GM19351 (cell line): ENCODE measurements at regions not wholly inside any gene's neighbourhood (a gene's known extent, or its start where the extent isn't known, plus 50 kb on each side); places are given as distances from the start of the nearest gene placed in this dataset.

Experiments used
- ATAC-seq: cut with Tn5 transposase; IDR thresholded peaks from one replicate; pipeline ENCODE4 v1.9.1; 2021; ENCODE audit warnings: mild to moderate bottlenecking, moderate library complexity; ENCODE audit not compliant: unreplicated experiment

- no peak for ATAC-seq
Observed at GRCh38 chr12:32043928-32044549, 62.6 kb upstream of the BICD1 start.

DNA sequence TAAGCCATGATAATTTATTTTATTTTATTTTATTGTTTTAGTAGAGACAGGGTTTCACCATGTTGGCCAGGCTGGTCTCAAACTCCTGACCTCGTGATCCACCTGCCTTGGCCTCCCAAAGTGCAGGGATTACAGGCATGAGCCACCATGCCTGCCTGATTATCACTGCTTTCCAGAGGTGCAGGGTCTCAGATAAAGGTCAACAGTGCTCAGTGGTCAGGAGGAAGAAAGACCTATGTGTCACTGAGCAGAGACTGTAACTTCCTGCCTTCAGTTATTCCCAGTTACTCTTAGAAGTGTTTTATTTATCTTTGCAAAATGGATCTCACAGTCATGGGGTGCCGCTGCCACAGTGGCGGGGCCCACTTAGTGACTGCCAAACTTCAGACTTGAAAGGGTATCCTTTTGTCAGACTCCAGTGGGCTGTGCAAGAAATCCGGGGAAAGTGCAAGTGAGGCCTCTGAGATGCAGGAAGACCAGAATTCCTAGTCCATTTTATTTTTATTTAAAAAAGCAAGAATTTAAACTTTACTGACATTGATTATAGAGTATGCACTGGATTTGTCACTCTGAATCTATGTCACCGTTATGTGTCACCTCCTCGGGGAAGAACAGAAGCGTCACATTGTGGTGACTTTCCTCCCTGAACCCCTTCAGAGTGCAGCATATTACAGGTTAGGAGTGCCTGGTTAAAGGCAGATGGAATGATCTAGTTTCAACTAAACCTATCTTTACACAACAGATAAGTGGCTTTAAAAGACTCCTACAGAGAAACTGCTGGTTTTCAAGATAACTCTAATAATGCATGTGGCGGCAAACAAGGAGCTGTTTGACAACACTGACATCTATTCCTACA is 59.1 kb upstream of the BICD1 start:
- ATAC-seq: no peak

DNA sequence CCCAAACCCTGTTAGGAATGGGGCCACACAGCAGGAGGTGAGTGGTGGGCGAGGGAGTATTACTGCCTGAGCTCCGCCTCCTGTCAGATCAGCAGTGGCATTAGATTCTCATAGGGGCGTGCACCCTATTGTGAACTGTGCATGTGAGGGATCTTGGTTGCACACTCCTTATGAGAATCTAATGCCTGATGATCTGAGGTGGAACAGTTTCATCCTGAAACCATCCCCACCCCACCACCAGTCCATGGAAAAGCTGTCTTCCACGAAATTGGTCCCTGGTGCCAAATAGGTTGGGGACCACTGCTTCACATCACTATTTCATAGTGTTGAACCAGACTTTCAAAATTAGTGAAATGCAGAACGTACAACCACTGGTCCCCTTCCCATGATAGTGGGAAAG is 57.9 kb upstream of the BICD1 start:
- no peak for ATAC-seq

DNA sequence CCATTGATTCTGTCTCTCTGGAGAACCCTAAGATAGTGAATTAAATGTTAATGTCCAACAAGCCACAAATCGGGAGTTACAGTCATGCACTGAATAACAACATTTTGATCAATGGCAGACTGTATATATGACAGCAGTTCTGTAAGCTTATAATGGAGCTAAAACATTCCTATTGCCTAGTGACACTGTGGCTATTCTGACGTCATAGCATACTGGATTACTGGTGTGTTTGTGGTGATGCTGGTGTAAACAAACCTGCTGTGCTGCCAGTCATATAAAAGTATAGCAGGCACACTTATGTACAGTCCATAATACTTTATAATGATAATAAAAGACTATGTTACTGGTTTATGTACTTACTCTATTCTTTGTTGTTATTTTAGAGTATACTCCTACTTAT is 56.7 kb upstream of the BICD1 start:
- ATAC-seq: no peak

GRCh38 chr12:32051511-32052211 is 55.0 kb upstream of the BICD1 start:
- ATAC-seq: no peak

DNA sequence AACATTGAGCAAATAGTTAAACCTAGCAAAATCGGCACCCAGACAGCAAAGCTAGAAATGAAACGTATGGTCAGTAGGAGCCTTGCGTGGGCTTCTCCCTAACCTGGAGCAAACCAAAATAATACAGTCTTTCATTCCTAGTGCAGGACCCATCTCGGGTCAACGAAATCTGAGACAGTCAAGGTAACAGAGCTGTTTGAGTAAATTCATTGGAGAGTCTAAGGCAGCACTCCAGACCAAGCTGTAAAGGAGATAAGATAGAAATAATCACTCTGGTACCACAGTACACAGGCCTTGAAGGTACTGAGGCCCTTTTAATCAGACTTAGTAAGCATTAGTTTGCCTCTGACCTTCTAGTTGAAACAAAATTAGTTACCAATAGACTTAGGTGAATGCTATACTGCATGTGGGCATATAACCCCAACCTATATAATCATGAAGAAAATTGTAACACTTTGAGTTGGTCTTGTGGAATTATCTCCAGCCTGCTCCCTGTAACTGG is 54.4 kb upstream of the BICD1 start:
- no peak for ATAC-seq

GRCh38 chr12:32053881-32054624 is 52.6 kb upstream of the BICD1 start:
- ATAC-seq: no peak
